ENCODE measurements at regions not wholly inside any gene's neighbourhood (a gene's known extent, or its start where the extent isn't known, plus 50 kb on each side); places are given as distances from the start of the nearest gene placed in this dataset.

DNA sequence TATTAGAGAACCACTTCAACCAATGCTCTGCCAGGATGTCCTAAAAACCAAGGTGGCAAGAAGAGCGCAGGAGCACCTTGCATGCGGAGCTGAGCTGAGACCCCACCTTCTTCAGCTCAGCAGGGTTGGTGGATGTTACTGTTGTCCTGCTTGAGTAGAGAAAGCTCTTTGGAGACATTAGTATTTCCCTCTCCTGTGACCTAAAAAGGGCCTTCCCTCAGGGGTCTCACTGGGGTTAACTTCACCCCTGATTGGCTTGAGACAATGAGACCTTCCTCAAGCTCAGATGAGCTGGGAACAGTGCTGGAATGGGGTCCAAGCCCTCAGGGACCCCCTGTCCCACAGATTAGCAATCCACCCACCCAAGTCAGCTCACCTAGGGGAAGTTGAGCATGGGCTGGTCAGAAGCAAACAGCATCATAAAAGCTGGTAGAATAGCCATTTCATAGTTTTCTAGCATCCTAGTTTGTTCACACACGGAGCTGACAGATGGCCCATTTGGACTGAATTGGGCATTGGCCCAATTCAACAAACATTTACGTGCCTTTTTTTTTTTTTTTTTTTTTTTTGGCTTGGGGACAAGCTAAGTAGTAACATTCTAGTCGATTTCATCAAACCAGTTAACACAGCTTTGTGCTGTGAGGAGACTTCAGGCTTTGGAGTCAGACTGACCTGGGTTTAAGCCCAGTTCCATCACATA lies 100.6 kb upstream of the HABP2 start:
- ChIA-PET CTCF (interaction anchor here (0.6 to 1.0 kb wide), 2 partner anchors 23 to 26 kb away, joined by 3 to 4 read pairs; no protein-coding TSS in a partner anchor), POLR2A (no interaction called here)
- TF ChIP-seq, protein P1, sequence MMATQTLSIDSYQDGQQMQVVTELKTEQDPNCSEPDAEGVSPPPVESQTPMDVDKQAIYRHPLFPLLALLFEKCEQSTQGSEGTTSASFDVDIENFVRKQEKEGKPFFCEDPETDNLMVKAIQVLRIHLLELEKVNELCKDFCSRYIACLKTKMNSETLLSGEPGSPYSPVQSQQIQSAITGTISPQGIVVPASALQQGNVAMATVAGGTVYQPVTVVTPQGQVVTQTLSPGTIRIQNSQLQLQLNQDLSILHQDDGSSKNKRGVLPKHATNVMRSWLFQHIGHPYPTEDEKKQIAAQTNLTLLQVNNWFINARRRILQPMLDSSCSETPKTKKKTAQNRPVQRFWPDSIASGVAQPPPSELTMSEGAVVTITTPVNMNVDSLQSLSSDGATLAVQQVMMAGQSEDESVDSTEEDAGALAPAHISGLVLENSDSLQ (IDR thresholded peaks at IDR 0.05), result no peak
- no peak for TF ChIP-seq ARNT (IDR thresholded peaks at IDR 0.05)
- no peak for TF ChIP-seq BHLHE40 (IDR thresholded peaks at IDR 0.05; ENCODE audit: borderline replicate concordance)
- no peak for TF ChIP-seq LEF1 (IDR thresholded peaks at IDR 0.05; ENCODE audit: borderline replicate concordance)
- TF ChIP-seq SP1 (IDR thresholded peaks at IDR 0.05), result no peak
- no peak for TF ChIP-seq ELF4 (IDR thresholded peaks at IDR 0.05)
- no peak for TF ChIP-seq SUZ12 (IDR thresholded peaks at IDR 0.05)
- TF ChIP-seq L3MBTL2 (conservative IDR thresholded peaks at IDR 0.05), result no peak
- TF ChIP-seq FOXM1 (IDR thresholded peaks at IDR 0.05; ENCODE audit: borderline replicate concordance), result no peak
- no peak for TF ChIP-seq FOXK2 (IDR thresholded peaks at IDR 0.05)
- no peak for TF ChIP-seq TARDBP (IDR thresholded peaks at IDR 0.05)
- TF ChIP-seq HDGF (IDR thresholded peaks at IDR 0.05; ENCODE audit: borderline replicate concordance), result no peak
- TF ChIP-seq FOXA1 (IDR thresholded peaks at IDR 0.05), result no peak
- TF ChIP-seq CTBP1 (IDR thresholded peaks at IDR 0.05; ENCODE audit: borderline replicate concordance), result no peak
- TF ChIP-seq NFRKB (IDR thresholded peaks at IDR 0.05), result no peak
- DNase-seq (ENCODE audit: extremely low spot score), result no peak

DNA sequence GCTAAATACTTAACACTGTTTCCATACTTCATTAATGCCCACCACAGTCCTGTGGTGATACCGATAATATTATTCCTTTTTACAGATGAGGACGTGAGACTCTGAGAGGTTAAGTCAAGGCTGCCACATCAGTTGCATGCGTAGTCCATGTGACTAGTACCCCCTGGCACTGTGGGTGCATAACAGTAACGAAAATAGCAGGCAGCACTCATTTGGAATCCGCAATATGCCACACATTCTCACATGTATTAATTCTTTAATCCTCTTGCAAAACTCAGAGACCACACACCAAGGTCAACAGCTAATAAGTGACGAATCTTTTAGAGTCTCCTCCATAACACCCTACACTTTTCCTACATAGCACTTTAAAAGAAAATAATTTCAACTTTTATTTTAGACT lies 99.5 kb upstream of the HABP2 start:
- no peak for TF ChIP-seq FOXM1 (IDR thresholded peaks at IDR 0.05; ENCODE audit: borderline replicate concordance)
- no peak for TF ChIP-seq BHLHE40 (IDR thresholded peaks at IDR 0.05; ENCODE audit: borderline replicate concordance)
- TF ChIP-seq L3MBTL2 (conservative IDR thresholded peaks at IDR 0.05), result no peak
- no peak for TF ChIP-seq CTBP1 (IDR thresholded peaks at IDR 0.05; ENCODE audit: borderline replicate concordance)
- no peak for TF ChIP-seq SUZ12 (IDR thresholded peaks at IDR 0.05)
- no peak for TF ChIP-seq HDGF (IDR thresholded peaks at IDR 0.05; ENCODE audit: borderline replicate concordance)
- no peak for TF ChIP-seq ELF4 (IDR thresholded peaks at IDR 0.05)
- TF ChIP-seq NFRKB (IDR thresholded peaks at IDR 0.05), result no peak
- no peak for TF ChIP-seq LEF1 (IDR thresholded peaks at IDR 0.05; ENCODE audit: borderline replicate concordance)
- TF ChIP-seq, protein P1 (IDR thresholded peaks at IDR 0.05), result no peak
- TF ChIP-seq TARDBP (IDR thresholded peaks at IDR 0.05), result no peak
- CTCF ChIA-PET, result interaction anchor here (0.6 to 1.2 kb wide), 5 partner anchors 9 to 996 kb away, joined by 3 to 4 read pairs (median 4); no protein-coding TSS in a partner anchor

DNA sequence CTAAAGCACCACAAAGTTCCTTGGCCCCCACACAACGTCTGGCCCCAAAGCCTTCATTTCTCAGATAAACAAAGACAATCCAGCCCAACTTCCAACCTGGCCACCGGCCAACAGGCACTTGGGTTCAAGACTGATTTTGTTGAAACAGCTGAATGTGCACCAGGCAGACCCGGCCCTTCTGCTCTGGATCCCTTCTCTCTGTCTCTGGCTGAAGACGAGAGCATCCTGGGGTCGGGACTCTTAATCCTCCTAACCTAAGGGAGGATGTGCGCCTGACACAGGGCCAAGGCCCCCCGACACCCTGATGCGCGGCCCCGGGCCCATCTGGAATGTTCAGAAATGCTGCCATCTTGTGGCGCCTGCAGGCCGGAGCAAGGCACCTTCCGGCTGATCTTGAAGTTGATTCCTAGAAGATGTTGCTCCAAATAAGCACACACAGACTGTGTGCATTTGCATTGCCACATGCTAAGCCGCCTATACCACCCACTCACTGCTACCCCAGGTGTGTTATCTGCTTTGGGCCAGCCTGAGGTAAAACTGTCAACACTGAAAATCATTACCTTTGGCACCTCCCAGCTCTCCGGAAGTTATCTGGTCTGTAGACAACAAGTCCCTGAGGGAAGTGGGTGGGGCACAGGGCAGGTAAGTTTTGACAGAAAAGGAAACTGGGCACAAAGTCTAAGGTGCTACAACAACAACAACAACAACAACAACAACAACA lies 98.4 kb upstream of the HABP2 start:
- POLR2A ChIA-PET, result no interaction called here
- DNase-seq (ENCODE audit: extremely low spot score), result peak; percentile 79

More for the DNA sequence above, 99.5 kb upstream of the HABP2 start:
- POLR2A ChIA-PET, result no interaction called here
- DNase-seq (ENCODE audit: extremely low spot score), result no peak

DNA sequence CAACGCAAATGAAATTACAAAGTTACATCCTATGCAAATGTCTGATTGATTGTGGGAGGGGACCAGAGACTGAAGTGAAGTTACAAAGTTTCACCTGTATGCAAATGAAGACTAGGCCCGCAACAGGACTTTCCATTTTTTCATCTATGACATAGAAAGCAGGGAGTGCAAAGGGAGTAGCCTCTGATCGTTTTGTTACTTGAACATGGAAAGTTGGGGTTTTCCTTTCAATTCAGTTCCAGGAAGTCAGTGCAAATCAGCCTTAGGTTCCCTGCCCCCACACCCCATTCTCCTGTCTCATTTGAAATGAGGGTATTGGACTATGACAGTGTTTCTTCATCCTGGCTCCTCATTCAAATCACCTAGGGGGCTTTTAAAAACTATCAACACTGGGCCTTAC lies 96.9 kb upstream of the HABP2 start:
- no peak for DNase-seq (ENCODE audit: extremely low spot score)
- ChIA-PET CTCF (no interaction called here), POLR2A (no interaction called here)
- TF ChIP-seq L3MBTL2 (conservative IDR thresholded peaks at IDR 0.05) (no peak), HDGF (IDR thresholded peaks at IDR 0.05; ENCODE audit: borderline replicate concordance) (no peak), FOXK2 (IDR thresholded peaks at IDR 0.05) (no peak), FOXA1 (IDR thresholded peaks at IDR 0.05) (no peak), SUZ12 (IDR thresholded peaks at IDR 0.05) (no peak), TARDBP (IDR thresholded peaks at IDR 0.05) (no peak), ARNT (IDR thresholded peaks at IDR 0.05) (no peak), SP1 (IDR thresholded peaks at IDR 0.05) (no peak), FOXM1 (IDR thresholded peaks at IDR 0.05; ENCODE audit: borderline replicate concordance) (no peak), BHLHE40 (IDR thresholded peaks at IDR 0.05; ENCODE audit: borderline replicate concordance) (no peak), CTBP1 (IDR thresholded peaks at IDR 0.05; ENCODE audit: borderline replicate concordance) (no peak), NFRKB (IDR thresholded peaks at IDR 0.05) (no peak), ZNF384 (IDR thresholded peaks at IDR 0.05) (no peak), ELF4 (IDR thresholded peaks at IDR 0.05) (no peak), LEF1 (IDR thresholded peaks at IDR 0.05; ENCODE audit: borderline replicate concordance) (no peak)
- TF ChIP-seq, protein P1 (IDR thresholded peaks at IDR 0.05), result no peak

More for the DNA sequence above, 98.4 kb upstream of the HABP2 start:
- TF ChIP-seq BHLHE40 (IDR thresholded peaks at IDR 0.05; ENCODE audit: borderline replicate concordance), result no peak
- TF ChIP-seq CTBP1 (IDR thresholded peaks at IDR 0.05; ENCODE audit: borderline replicate concordance), result no peak
- no peak for TF ChIP-seq SUZ12 (IDR thresholded peaks at IDR 0.05)
- no peak for TF ChIP-seq ZNF384 (IDR thresholded peaks at IDR 0.05)
- TF ChIP-seq, protein P1 (IDR thresholded peaks at IDR 0.05), result no peak
- no peak for TF ChIP-seq NFRKB (IDR thresholded peaks at IDR 0.05)
- no peak for TF ChIP-seq ARNT (IDR thresholded peaks at IDR 0.05)
- no peak for TF ChIP-seq FOXA1 (IDR thresholded peaks at IDR 0.05)
- TF ChIP-seq LEF1 (IDR thresholded peaks at IDR 0.05; ENCODE audit: borderline replicate concordance), result no peak
- TF ChIP-seq FOXK2 (IDR thresholded peaks at IDR 0.05), result no peak
- no peak for TF ChIP-seq ELF4 (IDR thresholded peaks at IDR 0.05)
- TF ChIP-seq TARDBP (IDR thresholded peaks at IDR 0.05), result no peak
- TF ChIP-seq HDGF (IDR thresholded peaks at IDR 0.05; ENCODE audit: borderline replicate concordance), result no peak
- TF ChIP-seq L3MBTL2 (conservative IDR thresholded peaks at IDR 0.05), result no peak
- no peak for TF ChIP-seq SP1 (IDR thresholded peaks at IDR 0.05)
- TF ChIP-seq FOXM1 (IDR thresholded peaks at IDR 0.05; ENCODE audit: borderline replicate concordance), result no peak
- CTCF ChIA-PET, result interaction anchor here (0.6 to 1.2 kb wide), 8 partner anchors 10 to 71 kb away, joined by 3 to 5 read pairs (median 3); no protein-coding TSS in a partner anchor

Data from HEK293T (cell line).